ENCODE measurements at regions not wholly inside any gene's neighbourhood (a gene's known extent, or its start where the extent isn't known, plus 50 kb on each side); places are given as distances from the start of the nearest gene placed in this dataset.
"Not testable (repeated sequence)": the region's sequence is repeated elsewhere in the genome, so short reads cannot be mapped to it uniquely, and the experiment has no call there.

GRCh38 chr18:70617020-70617763 lies 328.3 kb downstream of the SOCS6 start:
- no peak for DNase-seq (ENCODE audit: low read depth in 2 of 2)

DNA sequence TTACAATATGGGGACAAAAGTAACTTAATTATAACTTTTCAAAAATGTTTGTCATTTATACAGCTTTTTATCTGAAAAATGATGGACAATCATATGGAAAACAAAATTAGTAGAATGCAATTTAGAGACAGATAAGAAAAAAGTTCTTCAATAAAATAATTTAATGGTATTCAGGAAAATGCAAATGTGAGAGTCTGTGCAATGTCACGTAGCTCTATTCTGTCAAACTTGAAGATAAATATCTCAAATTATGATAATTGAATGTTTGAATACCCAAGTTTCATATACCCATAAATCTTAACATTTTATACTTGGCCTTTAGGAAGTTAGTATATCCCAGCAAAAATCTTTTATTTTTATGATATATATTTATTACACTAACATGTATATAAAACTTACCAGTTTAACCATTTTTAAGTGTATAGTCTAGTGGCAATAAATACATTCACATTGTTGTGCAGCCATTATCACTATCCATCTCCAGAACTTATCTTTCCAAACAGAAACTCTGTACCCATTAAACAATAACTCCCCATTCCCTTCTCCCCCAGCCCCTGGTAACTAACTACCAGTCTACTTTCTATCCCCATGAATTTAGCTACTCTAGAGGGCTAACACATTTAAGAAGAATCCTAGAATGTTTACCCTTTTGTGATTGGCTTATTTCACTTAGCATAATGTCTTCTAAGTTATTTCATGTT lies 311.5 kb downstream of the SOCS6 start:
- no peak for DNase-seq (ENCODE audit: low read depth in 2 of 2)

DNA sequence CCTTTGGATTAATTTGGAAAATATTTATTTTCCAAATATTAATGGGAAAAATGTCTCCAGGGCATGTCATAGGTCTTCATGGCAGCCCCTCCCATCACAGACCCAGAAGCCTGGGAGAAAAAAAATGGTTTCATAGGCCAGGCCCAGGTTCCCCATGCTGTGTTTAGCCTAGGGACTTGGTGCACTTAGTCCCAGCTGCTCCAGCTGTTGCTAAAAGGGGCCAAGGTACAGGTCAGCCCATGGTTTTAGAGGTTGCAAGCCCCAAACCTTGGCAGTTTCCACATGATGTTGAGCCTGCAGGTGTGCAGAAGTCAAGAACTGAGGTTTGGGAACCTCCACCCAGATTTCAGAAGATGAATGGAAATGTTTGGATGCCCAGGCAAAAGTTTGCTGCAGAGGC lies 309.6 kb downstream of the SOCS6 start:
- DNase-seq (ENCODE audit: low read depth in 2 of 2): no peak

GRCh38 chr18:70582981-70583380 lies 294.1 kb downstream of the SOCS6 start:
- no peak for DNase-seq (ENCODE audit: low read depth in 2 of 2)

DNA sequence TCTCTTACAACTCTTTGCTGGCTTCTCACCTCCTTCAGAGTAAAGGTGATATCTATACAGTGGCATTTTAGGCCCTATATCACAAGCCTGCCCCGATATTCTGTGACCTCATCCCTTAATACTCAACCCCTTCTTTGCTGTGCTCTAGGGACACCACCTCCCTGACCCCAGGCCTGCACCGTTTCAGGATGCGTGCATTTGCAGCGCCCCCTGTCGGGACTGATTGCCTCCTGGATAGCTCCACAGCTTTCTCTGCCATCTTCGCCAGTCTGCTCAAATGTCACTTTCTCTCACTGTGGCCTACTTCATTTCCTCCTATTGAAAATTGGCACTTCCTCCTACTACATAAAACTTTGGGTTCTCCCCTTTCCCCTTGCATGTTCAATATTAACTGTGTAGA lies 289.6 kb downstream of the SOCS6 start:
- no peak for DNase-seq (ENCODE audit: low read depth in 2 of 2)

GRCh38 chr18:70577023-70577420 lies 288.2 kb downstream of the SOCS6 start:
- no peak for DNase-seq (ENCODE audit: low read depth in 2 of 2)

DNA sequence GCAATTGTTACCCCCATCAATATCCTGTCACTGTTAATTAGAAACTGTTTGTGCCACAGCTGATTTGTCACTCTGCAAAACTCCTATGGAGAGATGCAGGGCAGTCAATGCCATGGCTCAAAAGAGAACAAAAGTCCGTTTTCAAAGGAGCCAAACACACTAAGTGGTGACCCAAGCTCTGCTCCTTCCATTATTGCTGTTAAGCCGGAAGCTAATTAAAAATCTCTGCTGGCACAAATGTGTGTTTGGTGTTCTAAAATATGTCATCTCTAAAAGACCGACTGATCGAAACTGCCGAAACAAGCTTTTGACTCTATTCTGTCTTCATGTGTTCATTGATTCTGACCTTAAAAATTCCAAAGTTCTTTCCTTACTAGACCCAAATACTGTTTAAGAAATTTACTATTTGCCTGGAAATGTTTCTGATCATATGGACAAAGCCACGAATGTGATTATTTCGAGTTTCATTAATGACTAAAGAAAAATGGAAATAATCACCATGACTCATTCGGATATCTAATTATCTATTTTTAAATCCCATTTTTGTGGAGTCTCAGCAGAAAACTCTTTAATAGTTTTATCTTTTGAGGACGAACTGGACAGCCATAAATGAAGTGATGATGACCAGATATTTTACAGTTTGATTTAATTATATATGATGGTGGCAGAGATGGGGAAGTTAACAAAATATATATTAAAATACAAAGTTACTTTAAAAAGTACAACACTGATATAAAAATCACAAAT lies 287.6 kb downstream of the SOCS6 start:
- DNase-seq (ENCODE audit: low read depth in 2 of 2): no peak

DNA sequence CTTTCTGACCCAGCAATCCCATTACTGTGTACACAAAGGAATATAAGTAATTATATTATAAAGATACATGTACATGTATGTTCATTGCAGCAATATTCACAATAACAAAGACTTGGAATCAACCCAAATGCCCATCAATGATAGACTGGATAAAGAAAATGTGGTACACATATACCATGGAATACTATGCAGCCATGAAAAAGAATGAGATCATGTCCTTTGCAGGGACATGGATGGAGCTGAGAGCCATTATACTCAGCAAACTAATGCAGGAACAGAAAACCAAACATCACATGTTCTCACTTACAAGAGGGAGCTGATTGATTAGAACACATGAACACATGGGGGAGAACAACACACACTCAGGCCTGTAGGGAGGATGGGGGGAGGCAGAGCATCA lies 286.1 kb downstream of the SOCS6 start:
- not testable (repeated sequence) for DNase-seq (ENCODE audit: low read depth in 2 of 2)

GRCh38 chr18:70569647-70570046 lies 280.8 kb downstream of the SOCS6 start:
- not testable (repeated sequence) for DNase-seq (ENCODE audit: low read depth in 2 of 2)

- DNase-seq (ENCODE audit: low read depth in 2 of 2): no peak
These were observed 270.6 kb downstream of the SOCS6 start for GRCh38 chr18:70559446-70559845.

- DNase-seq (ENCODE audit: low read depth in 2 of 2): no peak
These were observed 269.5 kb downstream of the SOCS6 start for GRCh38 chr18:70558371-70558770.

GRCh38 chr18:70554854-70555445 lies 266.1 kb downstream of the SOCS6 start:
- DNase-seq (ENCODE audit: low read depth in 2 of 2): no peak

- no peak for DNase-seq (ENCODE audit: low read depth in 2 of 2)
These were observed 265.1 kb downstream of the SOCS6 start for GRCh38 chr18:70553936-70554260.

- no peak for DNase-seq (ENCODE audit: low read depth in 2 of 2)
These were observed 264.5 kb downstream of the SOCS6 start for GRCh38 chr18:70553245-70553935.

- DNase-seq (ENCODE audit: low read depth in 2 of 2): no peak
These were observed 247.7 kb downstream of the SOCS6 start for GRCh38 chr18:70536370-70537062.

GRCh38 chr18:70535041-70535440 lies 246.2 kb downstream of the SOCS6 start:
- DNase-seq (ENCODE audit: low read depth in 2 of 2): no peak

DNA sequence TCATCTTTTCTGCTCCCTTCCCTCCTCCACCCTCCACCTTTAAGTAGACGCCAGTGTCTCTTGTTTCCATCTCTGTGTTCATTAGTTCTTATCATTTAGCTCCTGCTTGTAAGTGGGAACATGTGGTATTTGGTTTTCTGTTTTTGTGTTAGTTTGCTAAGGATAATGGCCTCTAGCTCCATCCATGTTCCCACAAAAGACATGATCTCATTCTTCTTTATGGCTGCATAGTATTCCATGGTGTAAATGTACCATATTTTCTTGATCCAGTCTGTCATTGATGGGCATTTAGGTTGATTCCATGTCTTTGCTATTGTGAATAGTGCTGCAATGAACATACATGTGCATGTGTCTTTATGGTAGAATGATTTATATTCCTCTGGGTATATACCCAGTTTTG lies 236.5 kb downstream of the SOCS6 start:
- DNase-seq (ENCODE audit: low read depth in 2 of 2): not testable (repeated sequence)

DNA sequence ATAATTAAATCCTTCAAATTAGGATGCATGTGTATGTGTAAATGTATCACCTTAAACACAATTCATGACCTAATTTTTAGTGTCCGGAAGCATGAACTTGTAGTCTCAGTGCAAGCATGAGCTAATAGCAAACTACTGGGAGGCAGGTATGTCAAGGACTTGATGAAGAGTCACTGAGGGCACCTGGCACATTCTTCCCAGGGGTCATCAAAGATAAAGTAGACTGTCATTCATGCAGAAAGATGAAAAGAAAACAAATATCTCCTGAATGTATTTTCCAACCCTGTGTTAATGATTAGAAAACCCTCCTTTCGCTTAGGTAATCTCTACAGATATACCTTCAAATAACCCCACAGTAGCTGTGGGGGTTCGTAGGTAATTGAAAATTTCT lies 234.9 kb downstream of the SOCS6 start:
- no peak for DNase-seq (ENCODE audit: low read depth in 2 of 2)

- no peak for DNase-seq (ENCODE audit: low read depth in 2 of 2)
These were observed 234.4 kb downstream of the SOCS6 start for GRCh38 chr18:70523035-70523791.

- no peak for DNase-seq (ENCODE audit: low read depth in 2 of 2)
These were observed 233.4 kb downstream of the SOCS6 start for GRCh38 chr18:70522183-70522680.

Data from fibroblast of skin of left biceps (primary cell).